Hepatocyte (in vitro differentiated cells): ENCODE measurements at regions not wholly inside any gene's neighbourhood (a gene's known extent, or its start where the extent isn't known, plus 50 kb on each side); places are given as distances from the start of the nearest gene placed in this dataset.

Source experiments
- DNase-seq: peaks from one replicate; pipeline ENCODE4 v3.0.0-alpha.2; 2016; ENCODE audit warnings: low spot score
- H2AFZ ChIP-seq: fragments of 200-600 bp; sonication (generic); 2 replicates; pipeline ENCODE4 v1.6.0; 2016; ENCODE audit warnings: antibody characterized with exemption, mild to moderate bottlenecking
- H3K27ac ChIP-seq: fragments of 200-600 bp; sonication (generic); 2 replicates; pipeline ENCODE4 v1.5.1; 2016; ENCODE audit warnings: mild to moderate bottlenecking
- H3K27me3 ChIP-seq: fragments of 200-600 bp; sonication (generic); 2 replicates; pipeline ENCODE4 v1.6.1; 2016
- H3K36me3 ChIP-seq: fragments of 200-600 bp; sonication (generic); replicated peaks from 2 replicates; pipeline ENCODE4 v1.5.1; 2016; ENCODE audit warnings: low read depth; ENCODE audit not compliant: insufficient read depth
- H3K4me1 ChIP-seq: fragments of 200-600 bp; sonication (generic); 2 replicates; pipeline ENCODE4 v1.5.1; 2016; ENCODE audit warnings: mild to moderate bottlenecking, moderate library complexity; ENCODE audit not compliant: insufficient read depth
- H3K4me2 ChIP-seq: fragments of 200-600 bp; sonication (generic); 2 replicates; pipeline ENCODE4 v1.6.0; 2016
- H3K4me3 ChIP-seq: fragments of 200-600 bp; sonication (generic); 2 replicates; pipeline ENCODE4 v1.5.1; 2016; ENCODE audit warnings: mild to moderate bottlenecking
- H3K79me2 ChIP-seq: fragments of 200-600 bp; sonication (generic); 2 replicates; pipeline ENCODE4 v1.6.0; 2017; ENCODE audit warnings: mild to moderate bottlenecking
- H3K9me2 ChIP-seq: fragments of 200-600 bp; sonication (generic); replicated peaks from 2 replicates; pipeline ENCODE4 v1.6.0; 2017; ENCODE audit warnings: mild to moderate bottlenecking; ENCODE audit not compliant: insufficient read depth
- H3K9me3 ChIP-seq: fragments of 200-600 bp; sonication (generic); 2 replicates; pipeline ENCODE4 v1.5.1; 2016; ENCODE audit warnings: low read depth, mild to moderate bottlenecking
- H4K20me1 ChIP-seq: fragments of 200-600 bp; sonication (generic); 2 replicates; pipeline ENCODE4 v1.6.0; 2016; ENCODE audit warnings: mild to moderate bottlenecking; ENCODE audit not compliant: insufficient read depth, poor library complexity, severe bottlenecking
- EZH2 ChIP-seq: fragments of 200-600 bp; sonication (generic); IDR thresholded peaks from 2 replicates; pipeline ENCODE4 v1.6.1; 2016; ENCODE audit warnings: antibody characterized with exemption, mild to moderate bottlenecking, borderline replicate concordance
- EZH2phosphoT487 ChIP-seq: fragments of 200-600 bp; sonication (generic); IDR thresholded peaks from one replicate; pipeline ENCODE4 v1.6.1; 2018; ENCODE audit warnings: antibody characterized with exemption, mild to moderate bottlenecking, low read depth, moderate library complexity; ENCODE audit not compliant: unreplicated experiment, severe bottlenecking
- WGBS: methylation state at CpG from one replicate; pipeline ENCODE4 v1.1.6; 2016; ENCODE audit warnings: low lambda C conversion rate; ENCODE audit errors: missing lambda C conversion rate; 5-methylcytosine and 5-hydroxymethylcytosine counted together
- TF ChIP-seq, protein P1 (sequence below): fragments of 200-600 bp; sonication (generic); IDR thresholded peaks from 2 replicates; pipeline ENCODE4 v1.5.1; 2016; ENCODE audit warnings: antibody characterized with exemption, mild to moderate bottlenecking; ENCODE audit not compliant: poor library complexity

GRCh38 chr7:13106513-13106912 is 419.1 kb downstream of the ARL4A start:
- Histone ChIP-seq H3K9me3 (no peaks in the 10 kb centered on the region), H3K79me2 (no peaks in the 10 kb centered on the region), H3K4me3 (no peak overlapping the region), H3K36me3 (no peaks in the 10 kb centered on the region), H3K27ac (no peak overlapping the region), H2AFZ (no peak overlapping the region), H3K4me1 (no peaks in the 10 kb centered on the region), H4K20me1 (no peaks in the 10 kb centered on the region), H3K9me2 (no peaks in the 10 kb centered on the region), H3K4me2 (no peak overlapping the region), H3K27me3 (no peaks in the 10 kb centered on the region)
- TF ChIP-seq, protein P1, sequence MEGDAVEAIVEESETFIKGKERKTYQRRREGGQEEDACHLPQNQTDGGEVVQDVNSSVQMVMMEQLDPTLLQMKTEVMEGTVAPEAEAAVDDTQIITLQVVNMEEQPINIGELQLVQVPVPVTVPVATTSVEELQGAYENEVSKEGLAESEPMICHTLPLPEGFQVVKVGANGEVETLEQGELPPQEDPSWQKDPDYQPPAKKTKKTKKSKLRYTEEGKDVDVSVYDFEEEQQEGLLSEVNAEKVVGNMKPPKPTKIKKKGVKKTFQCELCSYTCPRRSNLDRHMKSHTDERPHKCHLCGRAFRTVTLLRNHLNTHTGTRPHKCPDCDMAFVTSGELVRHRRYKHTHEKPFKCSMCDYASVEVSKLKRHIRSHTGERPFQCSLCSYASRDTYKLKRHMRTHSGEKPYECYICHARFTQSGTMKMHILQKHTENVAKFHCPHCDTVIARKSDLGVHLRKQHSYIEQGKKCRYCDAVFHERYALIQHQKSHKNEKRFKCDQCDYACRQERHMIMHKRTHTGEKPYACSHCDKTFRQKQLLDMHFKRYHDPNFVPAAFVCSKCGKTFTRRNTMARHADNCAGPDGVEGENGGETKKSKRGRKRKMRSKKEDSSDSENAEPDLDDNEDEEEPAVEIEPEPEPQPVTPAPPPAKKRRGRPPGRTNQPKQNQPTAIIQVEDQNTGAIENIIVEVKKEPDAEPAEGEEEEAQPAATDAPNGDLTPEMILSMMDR = no peak
- TF ChIP-seq EZH2phosphoT487 = no peak
- TF ChIP-seq EZH2 = no peak
- WGBS = 97% methylated on average over 2 of the region's 2 CpGs
- DNase-seq = no peak

DNA sequence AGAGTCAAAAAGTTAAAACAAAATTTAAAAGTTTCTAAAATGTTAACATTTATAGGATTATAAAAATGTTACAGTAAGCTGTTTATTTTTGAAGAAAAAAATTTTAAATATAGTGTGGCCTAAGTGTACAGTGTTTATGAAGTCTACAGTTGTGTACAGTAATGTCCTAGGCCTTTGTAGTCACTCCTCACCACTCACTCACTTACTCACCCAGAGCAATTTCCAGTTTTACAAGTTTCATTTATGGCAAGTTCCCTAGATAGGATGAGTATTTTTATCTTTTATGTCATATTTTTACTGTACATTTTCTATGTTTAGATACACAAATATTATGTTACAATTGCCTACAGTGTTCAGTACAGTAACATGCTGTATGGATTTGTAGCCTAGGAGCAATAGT is 419.9 kb downstream of the ARL4A start:
- Histone ChIP-seq H3K4me3 (no peak overlapping the region), H3K36me3 (no peaks in the 10 kb centered on the region), H4K20me1 (no peaks in the 10 kb centered on the region), H3K4me2 (no peak overlapping the region), H3K9me2 (no peaks in the 10 kb centered on the region), H3K9me3 (no peaks in the 10 kb centered on the region), H3K79me2 (no peaks in the 10 kb centered on the region), H3K27ac (no peak overlapping the region), H2AFZ (no peak overlapping the region), H3K27me3 (no peaks in the 10 kb centered on the region), H3K4me1 (no peaks in the 10 kb centered on the region)
- DNase-seq = no peak
- TF ChIP-seq, protein P1 = no peak
- no peak for TF ChIP-seq EZH2phosphoT487
- TF ChIP-seq EZH2 = no peak

DNA sequence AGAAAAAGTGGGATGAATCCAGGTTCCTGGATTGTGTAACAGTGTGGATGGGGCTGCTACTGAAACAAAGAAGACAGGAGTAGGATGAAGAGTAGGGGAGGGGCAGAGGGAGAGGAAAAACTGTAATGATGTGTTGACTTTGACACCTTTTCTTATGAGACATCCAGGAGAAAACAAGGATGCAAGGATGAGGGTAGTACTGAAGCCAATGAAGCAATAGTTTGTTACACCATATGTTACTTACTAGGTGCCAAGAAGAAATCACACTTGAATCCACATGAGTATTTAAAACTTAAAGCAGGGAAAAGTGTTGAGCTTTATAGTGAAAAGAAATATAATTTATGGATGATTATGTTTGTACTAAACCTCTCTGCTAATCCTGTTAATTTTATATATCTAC is 420.6 kb downstream of the ARL4A start:
- H3K36me3 ChIP-seq = no peaks in the 10 kb centered on the region
- no peaks in the 10 kb centered on the region for H3K27me3 ChIP-seq
- DNase-seq = no peak
- no peaks in the 10 kb centered on the region for H3K9me3 ChIP-seq
- H2AFZ ChIP-seq = no peak overlapping the region
- H3K27ac ChIP-seq = no peak overlapping the region
- H3K4me3 ChIP-seq = no peak overlapping the region
- no peaks in the 10 kb centered on the region for H3K79me2 ChIP-seq
- no peaks in the 10 kb centered on the region for H4K20me1 ChIP-seq
- H3K4me1 ChIP-seq = no peaks in the 10 kb centered on the region
- H3K9me2 ChIP-seq = no peaks in the 10 kb centered on the region
- no peak overlapping the region for H3K4me2 ChIP-seq
- TF ChIP-seq EZH2 = no peak
- TF ChIP-seq, protein P1 = no peak
- TF ChIP-seq EZH2phosphoT487 = no peak

- 90% methylated on average over 6 of the region's 6 CpGs for WGBS
- H3K36me3 ChIP-seq = no peaks in the 10 kb centered on the region
- H3K4me2 ChIP-seq = no peak overlapping the region
- H2AFZ ChIP-seq = no peak overlapping the region
- H3K4me3 ChIP-seq = no peak overlapping the region
- no peak for DNase-seq
- no peaks in the 10 kb centered on the region for H3K4me1 ChIP-seq
- no peaks in the 10 kb centered on the region for H3K79me2 ChIP-seq
- H3K27me3 ChIP-seq = no peaks in the 10 kb centered on the region
- TF ChIP-seq EZH2 (no peak), EZH2phosphoT487 (no peak)
- TF ChIP-seq, protein P1 = no peak
- H3K27ac ChIP-seq = no peak overlapping the region
- H3K9me3 ChIP-seq = no peaks in the 10 kb centered on the region
- no peaks in the 10 kb centered on the region for H3K9me2 ChIP-seq
- no peaks in the 10 kb centered on the region for H4K20me1 ChIP-seq
These were observed 421.8 kb downstream of the ARL4A start for GRCh38 chr7:13109201-13109600.
